PFSK-1 (cell line): ENCODE measurements at regions not wholly inside any gene's neighbourhood (a gene's known extent, or its start where the extent isn't known, plus 50 kb on each side); places are given as distances from the start of the nearest gene placed in this dataset.

ENCODE experiments used
- POLR2AphosphoS5 ChIP-seq: IDR thresholded peaks from 2 replicates; pipeline ENCODE4 v1.6.1; 2012; ENCODE audit warnings: low read depth, mild to moderate bottlenecking, control low read depth, low read length, moderate library complexity
- SIN3A ChIP-seq: IDR thresholded peaks from 2 replicates; pipeline ENCODE4 v1.6.1; 2012; ENCODE audit warnings: mild to moderate bottlenecking, low read length, moderate library complexity, borderline replicate concordance; ENCODE audit not compliant: insufficient read depth
- TAF1 ChIP-seq: IDR thresholded peaks from 2 replicates; pipeline ENCODE4 v1.6.1; 2012; ENCODE audit warnings: low read length, control low read depth, borderline replicate concordance; ENCODE audit not compliant: insufficient read depth
- TF ChIP-seq, protein P1 (sequence below), 2 experiments: IDR thresholded peaks; 2 replicates each; pipeline versions ENCODE4 v1.6.1 to v1.8.0; 2011 to 2012; ENCODE audit warnings: low read depth in 2 of 2, low read length in 2 of 2, control low read depth in 1 of 2, inconsistent platforms in 1 of 2, mild to moderate bottlenecking in 1 of 2, moderate library complexity in 1 of 2; ENCODE audit not compliant: insufficient read depth in 1 of 2

GRCh38 chr22:34150023-34150422, 229.7 kb upstream of the LARGE1 start:
- TF ChIP-seq TAF1 (no peak), SIN3A (no peak), POLR2AphosphoS5 (no peak)
- TF ChIP-seq, protein P1, sequence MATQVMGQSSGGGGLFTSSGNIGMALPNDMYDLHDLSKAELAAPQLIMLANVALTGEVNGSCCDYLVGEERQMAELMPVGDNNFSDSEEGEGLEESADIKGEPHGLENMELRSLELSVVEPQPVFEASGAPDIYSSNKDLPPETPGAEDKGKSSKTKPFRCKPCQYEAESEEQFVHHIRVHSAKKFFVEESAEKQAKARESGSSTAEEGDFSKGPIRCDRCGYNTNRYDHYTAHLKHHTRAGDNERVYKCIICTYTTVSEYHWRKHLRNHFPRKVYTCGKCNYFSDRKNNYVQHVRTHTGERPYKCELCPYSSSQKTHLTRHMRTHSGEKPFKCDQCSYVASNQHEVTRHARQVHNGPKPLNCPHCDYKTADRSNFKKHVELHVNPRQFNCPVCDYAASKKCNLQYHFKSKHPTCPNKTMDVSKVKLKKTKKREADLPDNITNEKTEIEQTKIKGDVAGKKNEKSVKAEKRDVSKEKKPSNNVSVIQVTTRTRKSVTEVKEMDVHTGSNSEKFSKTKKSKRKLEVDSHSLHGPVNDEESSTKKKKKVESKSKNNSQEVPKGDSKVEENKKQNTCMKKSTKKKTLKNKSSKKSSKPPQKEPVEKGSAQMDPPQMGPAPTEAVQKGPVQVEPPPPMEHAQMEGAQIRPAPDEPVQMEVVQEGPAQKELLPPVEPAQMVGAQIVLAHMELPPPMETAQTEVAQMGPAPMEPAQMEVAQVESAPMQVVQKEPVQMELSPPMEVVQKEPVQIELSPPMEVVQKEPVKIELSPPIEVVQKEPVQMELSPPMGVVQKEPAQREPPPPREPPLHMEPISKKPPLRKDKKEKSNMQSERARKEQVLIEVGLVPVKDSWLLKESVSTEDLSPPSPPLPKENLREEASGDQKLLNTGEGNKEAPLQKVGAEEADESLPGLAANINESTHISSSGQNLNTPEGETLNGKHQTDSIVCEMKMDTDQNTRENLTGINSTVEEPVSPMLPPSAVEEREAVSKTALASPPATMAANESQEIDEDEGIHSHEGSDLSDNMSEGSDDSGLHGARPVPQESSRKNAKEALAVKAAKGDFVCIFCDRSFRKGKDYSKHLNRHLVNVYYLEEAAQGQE (IDR thresholded peaks at IDR 0.05; ENCODE audit: insufficient read depth in 1 of 2, low read depth in 2 of 2, low read length in 2 of 2) = no peak
